Activated naive CD4-positive, alpha-beta T cell treated with anti-CD3 and anti-CD28 coated beads, Interleukin-2, amount 50 U/mL, for 72 hours (primary cell): ENCODE measurements at regions not wholly inside any gene's neighbourhood (a gene's known extent, or its start where the extent isn't known, plus 50 kb on each side); places are given as distances from the start of the nearest gene placed in this dataset.

Source experiments
- ATAC-seq, 2 donors: fragments of 150-1000 bp; cut with Tn5 transposase; 2 replicates each; pipeline ENCODE4 v1.10.0; 2021; ENCODE audit warnings: mild to moderate bottlenecking in 2 of 2, moderate library complexity in 2 of 2
- DNase-seq, 2 donors: peaks; one replicate each; pipeline ENCODE4 v3.0.0; 2021 to 2022; ENCODE audit warnings: low spot score in 2 of 2
- H3K27ac Mint-ChIP-seq, 2 donors: one replicate each; pipeline ENCODE4 v1.8.0; 2022; ENCODE audit warnings: mild to moderate bottlenecking in 2 of 2, mixed read lengths in 2 of 2
- H3K36me3 Mint-ChIP-seq, 2 donors: one replicate each; pipeline ENCODE4 v1.8.0; 2022; ENCODE audit warnings: mixed read lengths in 2 of 2
- H3K9me3 Mint-ChIP-seq, 2 donors: one replicate each; pipeline ENCODE4 v1.8.0; 2022; ENCODE audit warnings: mixed read lengths in 2 of 2

GRCh38 chr18:70659036-70659925 lies 370.4 kb downstream of the SOCS6 start:
- peaks cover 0 to 3% of the 10 kb centered on the region in 2 donors for H3K9me3 Mint-ChIP-seq
- ATAC-seq (peak; percentile 79 to 90), DNase-seq (no peak)
- peak overlapping the region in 1 of 2 donors; percentile 85 for H3K27ac Mint-ChIP-seq
- H3K36me3 Mint-ChIP-seq: no peaks in the 10 kb centered on the region

- peaks cover 14 to 20% of the 10 kb centered on the region in 2 donors for H3K36me3 Mint-ChIP-seq
- ATAC-seq: no peak
- H3K9me3 Mint-ChIP-seq: peaks cover 14 to 22% of the 10 kb centered on the region in 2 donors
- DNase-seq: no peak
- H3K27ac Mint-ChIP-seq: no peak overlapping the region
These were observed 364.8 kb downstream of the SOCS6 start for GRCh38 chr18:70653671-70654070.

- Mint-ChIP-seq H3K9me3 (peaks cover 19 to 22% of the 10 kb centered on the region in 2 donors), H3K36me3 (peaks cover 14 to 20% of the 10 kb centered on the region in 2 donors), H3K27ac (peak overlapping the region; percentile 27 to 82)
- DNase-seq (no peak), ATAC-seq (peak in 1 of 2 donors; percentile 51)
These were observed 362.0 kb downstream of the SOCS6 start for GRCh38 chr18:70650878-70651277.

GRCh38 chr18:70649683-70650082 lies 360.8 kb downstream of the SOCS6 start:
- Mint-ChIP-seq H3K36me3 (peaks cover 14 to 20% of the 10 kb centered on the region in 2 donors), H3K27ac (no peak overlapping the region), H3K9me3 (peaks cover 19 to 22% of the 10 kb centered on the region in 2 donors)
- ATAC-seq (no peak), DNase-seq (no peak)

GRCh38 chr18:70645971-70646370 lies 357.1 kb downstream of the SOCS6 start:
- DNase-seq (no peak), ATAC-seq (peak in 1 of 2 donors; percentile 52)
- peaks cover 6 to 11% of the 10 kb centered on the region in 2 donors for H3K9me3 Mint-ChIP-seq
- no peak overlapping the region for H3K27ac Mint-ChIP-seq
- H3K36me3 Mint-ChIP-seq: peaks cover 7 to 8% of the 10 kb centered on the region in 2 donors

- DNase-seq (no peak), ATAC-seq (no peak)
- peaks cover 3 to 15% of the 10 kb centered on the region in 2 donors for H3K9me3 Mint-ChIP-seq
- no peak overlapping the region for H3K27ac Mint-ChIP-seq
- H3K36me3 Mint-ChIP-seq: peaks cover 7 to 9% of the 10 kb centered on the region in 2 donors
These were observed 355.0 kb downstream of the SOCS6 start for GRCh38 chr18:70643812-70644211.

GRCh38 chr18:70641156-70641775 lies 352.4 kb downstream of the SOCS6 start:
- Mint-ChIP-seq H3K9me3 (peaks cover 10 to 17% of the 10 kb centered on the region in 2 donors), H3K36me3 (peaks cover 13 to 14% of the 10 kb centered on the region in 2 donors), H3K27ac (no peak overlapping the region)
- peak in 1 of 2 donors; percentile 46 for ATAC-seq
- no peak for DNase-seq

GRCh38 chr18:70640336-70640887 lies 351.6 kb downstream of the SOCS6 start:
- ATAC-seq (no peak), DNase-seq (no peak)
- Mint-ChIP-seq H3K27ac (peak overlapping the region; percentile 33 to 67), H3K9me3 (peaks cover 10 to 17% of the 10 kb centered on the region in 2 donors), H3K36me3 (peaks cover 13 to 14% of the 10 kb centered on the region in 2 donors)

- ATAC-seq (peak in 1 of 2 donors; percentile 53), DNase-seq (no peak)
- Mint-ChIP-seq H3K27ac (no peak overlapping the region), H3K9me3 (peaks cover 10 to 17% of the 10 kb centered on the region in 2 donors), H3K36me3 (peaks cover 13 to 14% of the 10 kb centered on the region in 2 donors)
These were observed 348.1 kb downstream of the SOCS6 start for GRCh38 chr18:70636991-70637390.

GRCh38 chr18:70634576-70635147 lies 345.8 kb downstream of the SOCS6 start:
- ATAC-seq (peak in 1 of 2 donors; percentile 33), DNase-seq (no peak)
- peaks cover 14 to 16% of the 10 kb centered on the region in 2 donors for H3K9me3 Mint-ChIP-seq
- no peak overlapping the region for H3K27ac Mint-ChIP-seq
- H3K36me3 Mint-ChIP-seq: peaks cover 12 to 16% of the 10 kb centered on the region in 2 donors

- DNase-seq (no peak), ATAC-seq (no peak)
- H3K27ac Mint-ChIP-seq: peak overlapping the region in 1 of 2 donors; percentile 44
- peaks cover 9 to 15% of the 10 kb centered on the region in 2 donors for H3K9me3 Mint-ChIP-seq
- H3K36me3 Mint-ChIP-seq: peaks cover 6 to 23% of the 10 kb centered on the region in 2 donors
These were observed 338.4 kb downstream of the SOCS6 start for GRCh38 chr18:70627182-70627802.

- DNase-seq: no peak
- Mint-ChIP-seq H3K27ac (peak overlapping the region in 1 of 2 donors; percentile 41), H3K36me3 (peaks cover 5 to 9% of the 10 kb centered on the region in 2 donors), H3K9me3 (peaks cover 5 to 21% of the 10 kb centered on the region in 2 donors)
- ATAC-seq: peak in 1 of 2 donors; percentile 57
These were observed 334.0 kb downstream of the SOCS6 start for GRCh38 chr18:70622622-70623419.

GRCh38 chr18:70621710-70622109 lies 332.9 kb downstream of the SOCS6 start:
- DNase-seq (no peak), ATAC-seq (peak; percentile 21 to 49)
- Mint-ChIP-seq H3K27ac (peak overlapping the region; percentile 84 to 97), H3K36me3 (peaks cover under 1 to 7% of the 10 kb centered on the region in 2 donors), H3K9me3 (peaks cover 6 to 22% of the 10 kb centered on the region in 2 donors)

- peaks cover 8 to 9% of the 10 kb centered on the region in 2 donors for H3K36me3 Mint-ChIP-seq
- ATAC-seq (peak; percentile 24 to 26), DNase-seq (no peak)
- peak overlapping the region; percentile 84 to 97 for H3K27ac Mint-ChIP-seq
- peaks cover 11 to 27% of the 10 kb centered on the region in 2 donors for H3K9me3 Mint-ChIP-seq
These were observed 332.2 kb downstream of the SOCS6 start for GRCh38 chr18:70620837-70621612.
